HG03139 (cell line): ENCODE measurements at regions not wholly inside any gene's neighbourhood (a gene's known extent, or its start where the extent isn't known, plus 50 kb on each side); places are given as distances from the start of the nearest gene placed in this dataset.
"Not testable (repeated sequence)": the region's sequence is repeated elsewhere in the genome, so short reads cannot be mapped to it uniquely, and the experiment has no call there.

ENCODE experiments used
- ATAC-seq: cut with Tn5 transposase; IDR thresholded peaks from one replicate; pipeline ENCODE4 v1.9.1; 2021; ENCODE audit not compliant: unreplicated experiment

DNA sequence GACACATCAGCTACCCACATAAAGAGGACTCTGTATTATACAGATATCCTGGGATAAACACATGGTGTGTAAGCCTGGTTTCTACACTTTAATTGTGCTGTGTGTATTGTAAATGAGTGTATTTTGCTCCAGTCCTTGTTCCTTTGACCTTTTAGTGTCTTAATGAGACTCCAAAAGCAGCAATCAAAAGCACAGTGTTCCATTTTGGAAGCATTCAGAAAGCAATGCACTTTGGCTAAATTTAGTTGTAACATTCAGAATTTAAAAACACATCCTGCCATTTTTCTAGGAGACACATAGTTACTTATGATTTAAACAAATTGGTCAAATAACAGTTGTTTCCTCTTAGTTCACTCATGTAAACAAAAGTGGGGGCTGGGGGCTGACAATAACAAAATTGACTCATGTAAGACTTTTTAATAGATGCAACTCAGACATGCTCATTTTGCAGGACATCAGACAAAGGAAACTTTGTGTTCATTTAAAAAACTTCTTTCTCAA is 122.2 kb downstream of the GPR37 start:
- ATAC-seq = no peak

DNA sequence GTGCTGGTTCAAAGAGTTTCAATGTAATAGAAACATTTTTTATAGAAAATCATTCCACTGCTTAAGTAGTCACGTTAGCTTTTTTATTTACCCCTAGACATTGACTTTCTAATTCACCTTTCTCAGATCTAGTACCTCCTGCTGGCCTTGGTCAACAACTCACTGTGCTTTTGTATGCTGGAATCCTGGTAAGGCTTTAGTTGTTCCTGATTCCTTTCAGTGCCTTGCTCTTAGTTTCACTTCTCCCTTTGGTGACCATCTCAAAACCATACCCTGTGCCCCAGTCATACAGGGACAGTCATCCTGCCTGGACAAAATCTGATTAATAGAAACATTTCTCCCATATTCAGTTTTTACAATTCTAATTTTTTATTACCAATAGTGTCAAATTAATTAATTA is 130.2 kb downstream of the GPR37 start:
- peak; percentile 58 for ATAC-seq

DNA sequence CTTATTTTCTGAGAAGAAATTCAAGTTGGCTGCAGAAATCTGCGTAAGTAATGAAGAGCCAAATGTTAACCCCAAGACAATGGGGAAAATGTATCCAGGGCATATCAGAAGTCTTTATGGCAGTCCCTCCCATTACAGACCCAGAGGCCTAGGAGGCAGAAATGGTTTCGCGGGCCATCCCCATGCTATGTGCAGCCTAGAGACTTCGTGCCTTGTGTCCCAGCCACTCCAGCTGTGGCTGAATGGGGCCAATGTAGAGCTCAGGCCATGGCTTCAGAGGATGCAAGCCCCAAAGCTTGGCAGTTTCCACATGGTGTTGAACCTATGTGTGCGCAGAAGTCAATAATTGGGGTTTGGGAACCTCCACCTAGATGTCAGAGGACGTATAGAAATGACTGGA is 131.9 kb downstream of the GPR37 start:
- ATAC-seq = no peak

DNA sequence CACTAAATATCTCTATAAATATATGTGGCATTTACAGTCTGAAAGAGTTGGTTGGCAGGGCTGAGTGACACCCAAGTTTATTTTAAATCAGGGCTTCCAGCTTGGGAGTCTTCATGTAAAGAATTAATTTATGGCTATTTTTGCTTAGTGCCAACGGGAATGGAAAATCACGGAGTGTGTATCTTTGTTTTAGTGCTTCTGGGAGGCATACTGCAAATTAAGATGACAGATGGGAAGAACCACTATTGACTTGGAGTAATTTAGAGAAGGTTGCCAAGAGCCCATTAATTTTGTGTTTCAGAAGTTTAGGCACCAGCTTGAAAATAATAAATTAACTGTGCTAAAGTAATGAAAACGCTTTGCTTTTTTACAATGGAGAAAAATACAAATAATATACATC is 135.2 kb downstream of the GPR37 start:
- ATAC-seq = no peak

DNA sequence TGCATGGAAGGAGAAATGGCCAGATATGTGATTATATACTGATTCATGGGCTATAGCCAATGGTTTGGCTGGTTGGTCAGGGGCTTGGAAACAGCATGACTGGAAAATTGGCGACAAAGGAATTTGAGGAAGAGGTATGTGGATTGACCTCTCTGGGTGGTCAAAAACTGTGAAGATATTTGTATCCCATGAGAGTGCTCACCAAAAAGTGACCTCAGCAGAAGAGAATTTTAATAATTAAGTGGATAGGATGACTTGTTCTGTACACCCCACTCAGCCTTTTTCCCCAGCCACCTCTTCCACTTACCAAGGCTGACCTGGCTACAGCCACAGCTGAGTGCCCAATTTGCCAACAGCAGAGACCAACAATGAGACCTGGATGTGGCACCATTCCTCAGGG is 146.7 kb downstream of the GPR37 start:
- ATAC-seq = no peak

DNA sequence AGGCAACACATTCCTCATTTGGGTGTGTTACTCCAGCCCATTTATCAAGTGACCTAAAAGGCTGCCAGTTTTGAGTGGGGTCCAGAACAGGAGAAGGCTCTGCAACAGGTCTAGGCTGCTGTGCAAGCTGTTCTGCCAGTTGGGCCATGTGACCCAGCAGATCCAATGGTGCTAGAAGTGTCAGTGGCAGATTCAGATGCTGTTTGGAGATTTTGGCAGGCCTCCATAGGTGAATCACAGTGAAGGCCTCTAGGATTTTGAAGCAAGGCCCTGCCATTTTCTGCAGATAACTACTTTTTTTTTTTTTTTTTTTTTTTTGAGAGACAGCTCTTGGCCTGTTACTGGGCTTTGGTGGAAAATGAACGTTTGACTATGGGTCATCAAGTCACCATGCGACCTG is 147.5 kb downstream of the GPR37 start:
- ATAC-seq = not testable (repeated sequence)

DNA sequence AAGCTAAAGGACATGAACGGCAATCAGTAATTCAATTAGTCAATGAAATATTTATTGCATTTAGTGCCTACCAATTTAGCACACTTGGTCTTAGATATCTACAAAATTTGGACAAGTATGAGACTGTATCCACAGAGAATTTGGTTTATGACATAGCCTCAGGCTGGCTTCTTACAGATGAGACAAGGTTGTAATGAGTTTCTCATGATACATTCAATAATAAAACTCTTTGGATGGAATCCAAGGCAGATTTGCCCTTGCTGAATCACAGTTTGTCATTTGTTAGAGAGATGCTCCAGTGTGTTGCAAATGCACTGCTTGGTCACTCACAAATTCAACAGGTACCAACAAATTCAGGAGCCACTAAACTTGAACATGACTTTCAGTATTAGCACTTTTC is 162.5 kb downstream of the GPR37 start:
- ATAC-seq = no peak

DNA sequence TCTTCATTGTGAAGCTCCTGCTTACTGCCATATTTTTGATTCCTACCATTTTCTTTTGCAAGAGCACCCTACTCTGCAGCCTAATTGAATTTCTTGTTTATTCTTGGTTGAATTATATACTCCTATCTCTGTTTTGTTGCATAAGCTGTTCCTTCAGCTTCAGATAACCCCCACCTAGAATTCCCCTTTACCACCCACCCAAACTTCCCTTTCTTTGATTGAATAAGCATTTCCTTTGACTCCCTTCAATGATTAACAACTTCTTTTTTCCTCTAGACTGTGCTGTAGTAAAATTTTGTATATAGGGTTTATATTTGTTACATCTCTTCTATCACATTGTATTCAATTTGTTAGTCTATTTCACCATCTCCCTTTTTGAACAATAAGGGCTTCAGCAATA is 168.1 kb downstream of the GPR37 start:
- ATAC-seq = no peak

DNA sequence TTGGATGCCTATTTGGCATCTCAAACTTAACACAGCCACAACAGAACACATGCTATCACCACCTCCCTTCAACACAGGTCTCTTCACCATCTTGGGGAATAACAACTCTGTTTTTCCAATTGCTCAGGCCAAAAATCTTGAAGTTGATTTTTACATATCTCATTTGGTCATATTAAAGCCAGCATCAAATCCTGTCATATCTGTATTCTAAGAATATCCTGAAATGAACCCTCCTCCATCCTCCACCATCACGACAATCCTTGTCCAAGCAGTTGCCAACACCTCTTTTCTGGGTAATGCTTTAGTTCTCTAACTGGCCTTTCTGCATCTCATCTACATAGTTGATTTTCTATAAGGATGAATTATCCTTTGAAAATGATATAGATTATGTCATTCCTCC is 168.7 kb downstream of the GPR37 start:
- no peak for ATAC-seq

DNA sequence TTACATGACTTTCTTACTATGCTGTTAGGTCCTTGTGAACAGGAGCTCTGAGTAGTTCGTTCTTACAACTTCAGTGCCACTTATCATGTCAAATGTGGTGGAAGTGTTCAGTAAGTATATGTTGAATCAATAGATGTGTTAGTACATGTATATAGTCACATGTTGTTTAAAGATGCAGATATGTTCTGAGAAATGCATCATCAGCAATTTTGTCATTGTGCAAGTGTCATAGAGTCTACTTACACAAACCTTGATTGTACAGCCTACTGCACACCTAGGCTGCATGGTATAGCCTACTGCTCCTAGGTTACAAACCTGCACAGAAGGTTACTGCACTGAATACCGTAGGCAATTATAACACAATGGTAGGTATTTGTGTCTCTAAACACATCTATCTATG is 174.8 kb downstream of the GPR37 start:
- ATAC-seq = no peak

DNA sequence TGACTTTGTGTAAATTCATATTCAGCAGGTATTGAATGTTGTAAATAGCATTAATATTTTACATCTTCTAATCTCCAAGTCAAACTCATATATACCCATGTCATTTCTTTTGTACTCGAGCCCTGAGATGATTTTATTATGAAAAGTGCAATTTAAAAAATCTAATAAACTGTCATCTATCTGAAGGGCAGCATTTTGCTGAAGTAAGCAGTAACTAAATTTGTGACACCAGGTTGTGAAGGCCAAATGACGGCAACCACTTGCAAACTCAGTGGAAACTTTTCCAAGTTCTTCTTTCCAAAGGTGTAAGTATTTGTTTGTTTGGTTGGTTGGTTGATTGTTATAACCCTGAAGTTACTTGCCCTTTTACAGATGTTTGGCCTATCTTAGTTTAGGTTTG is 188.3 kb downstream of the GPR37 start:
- no peak for ATAC-seq

DNA sequence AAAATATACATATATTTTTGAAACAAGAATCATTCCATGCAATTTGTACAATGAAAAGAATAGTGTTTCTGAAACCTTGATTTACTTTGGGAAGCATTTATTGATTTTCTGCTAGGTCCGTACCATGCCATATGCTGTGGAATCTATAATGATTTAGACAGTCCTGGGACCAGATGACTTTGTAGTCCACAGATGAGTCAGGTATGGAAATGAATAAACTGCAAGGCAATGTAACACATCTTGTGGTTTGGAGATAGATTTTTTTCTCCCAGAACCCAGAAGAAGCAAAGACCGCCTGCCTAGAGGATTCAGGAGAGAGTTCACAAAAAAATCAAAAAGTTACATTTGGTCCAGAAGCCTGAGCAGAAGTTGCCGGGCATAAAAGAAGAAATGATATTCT is 190.4 kb downstream of the GPR37 start:
- no peak for ATAC-seq

DNA sequence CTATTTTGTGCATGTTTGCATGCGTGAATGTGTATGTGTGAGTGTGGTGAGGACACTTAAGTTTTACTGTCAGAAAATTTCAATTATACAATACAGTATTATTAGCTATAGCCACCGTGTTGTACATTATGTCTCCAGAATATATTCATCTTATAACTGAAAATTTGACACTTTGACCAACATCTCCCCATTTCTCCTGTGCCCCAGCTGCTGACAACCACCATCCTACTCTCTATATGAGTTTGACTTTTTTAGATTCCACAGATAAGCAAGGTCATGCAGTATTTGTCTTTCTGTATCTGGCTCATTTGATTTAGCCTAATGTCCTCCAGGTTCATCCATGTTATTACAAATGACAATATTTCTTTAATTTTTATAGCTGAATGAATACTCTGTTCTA is 195.0 kb downstream of the GPR37 start:
- no peak for ATAC-seq

DNA sequence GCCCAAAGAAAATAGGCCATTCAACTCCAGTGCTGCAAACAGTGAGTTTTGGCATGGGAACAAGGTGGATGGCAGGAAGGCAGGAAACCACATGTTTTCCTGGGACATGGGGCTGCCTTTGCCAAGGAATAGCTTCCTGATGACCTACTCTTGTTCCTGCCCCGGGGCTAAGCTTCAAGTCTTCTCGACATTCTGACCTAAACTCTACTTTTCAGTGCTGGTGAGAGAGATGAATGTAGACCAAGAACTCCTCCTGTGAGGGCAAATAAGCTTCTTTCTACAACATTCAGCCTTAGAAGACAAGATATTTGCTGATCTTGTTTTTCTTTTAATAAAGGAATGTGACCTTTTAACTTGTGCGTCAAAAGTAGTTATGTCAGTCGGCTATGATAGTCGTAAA is 199.0 kb downstream of the GPR37 start:
- ATAC-seq = no peak

DNA sequence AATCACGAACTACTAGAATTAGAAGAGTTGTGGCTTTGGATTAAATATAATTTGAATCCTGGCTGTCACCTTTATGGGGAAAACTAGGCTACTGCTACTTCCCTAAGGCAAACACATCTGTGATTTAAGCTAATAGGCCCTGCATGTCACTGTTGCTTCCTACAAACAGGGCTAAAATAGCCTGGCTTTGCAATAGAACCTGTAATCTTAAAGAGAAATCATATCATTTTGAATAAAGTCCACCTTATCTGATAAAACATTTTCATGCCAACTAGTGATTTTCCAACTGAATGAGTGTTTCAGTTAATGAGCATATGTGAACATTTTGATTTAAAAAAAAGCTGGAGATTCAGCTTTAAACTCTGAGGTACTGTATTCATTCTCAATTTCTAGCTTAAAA is 208.0 kb downstream of the GPR37 start:
- ATAC-seq = no peak

DNA sequence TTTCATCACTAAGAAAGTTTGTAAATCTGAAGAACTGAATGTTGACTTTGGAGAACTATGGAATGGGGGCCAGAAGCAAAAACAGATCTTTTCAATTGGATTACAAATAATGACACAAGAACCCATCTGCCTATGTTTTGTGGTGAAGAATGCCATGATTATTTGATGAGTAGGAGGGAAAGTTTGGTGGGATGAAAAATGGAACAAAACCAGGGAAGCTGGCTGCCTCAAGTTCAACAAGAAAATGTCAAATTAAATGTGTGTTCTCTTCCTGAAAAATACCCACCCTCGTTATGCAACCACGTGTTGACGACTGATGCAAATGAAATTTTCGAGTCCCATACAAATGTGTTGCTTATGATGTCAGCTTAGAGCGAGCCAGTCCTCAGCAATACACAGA is 208.5 kb downstream of the GPR37 start:
- ATAC-seq = no peak

DNA sequence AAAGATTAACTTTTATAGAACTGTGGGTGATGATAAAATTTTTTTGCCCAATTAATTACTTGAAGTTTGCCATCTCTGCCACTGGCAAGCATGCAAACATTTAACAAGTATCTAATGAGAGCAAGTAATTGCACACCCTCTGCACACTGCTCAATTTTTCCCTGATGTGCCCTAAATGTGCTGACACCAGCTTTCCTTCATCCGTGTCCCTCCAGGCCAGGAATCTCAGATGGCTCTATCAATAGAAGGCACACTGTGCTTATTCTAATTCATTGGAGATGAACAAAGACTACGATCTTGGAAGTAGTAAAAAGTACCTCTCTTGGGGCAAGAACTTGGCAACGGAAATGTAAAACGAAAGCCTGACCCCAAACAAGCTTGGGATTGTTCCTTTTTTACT is 212.1 kb downstream of the GPR37 start:
- ATAC-seq = no peak

DNA sequence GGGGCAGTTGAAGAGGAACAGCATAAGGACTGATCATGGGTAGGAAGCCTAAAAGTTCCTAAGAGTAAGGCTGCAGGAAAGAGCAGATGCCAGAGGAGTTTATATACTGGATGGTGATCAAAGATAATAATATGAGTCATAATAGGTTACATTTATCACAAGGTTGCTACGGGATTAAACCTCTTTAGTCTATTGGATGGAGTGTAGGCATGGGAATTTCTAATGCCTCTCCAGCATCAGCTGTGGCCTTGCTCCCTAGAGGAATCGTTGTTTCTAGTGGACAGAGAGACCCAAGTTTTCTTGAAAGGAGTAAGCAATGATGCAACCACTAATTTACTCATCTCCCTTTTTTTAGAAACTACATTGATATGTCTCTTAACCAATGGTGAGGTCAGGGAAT is 213.4 kb downstream of the GPR37 start:
- ATAC-seq = no peak

DNA sequence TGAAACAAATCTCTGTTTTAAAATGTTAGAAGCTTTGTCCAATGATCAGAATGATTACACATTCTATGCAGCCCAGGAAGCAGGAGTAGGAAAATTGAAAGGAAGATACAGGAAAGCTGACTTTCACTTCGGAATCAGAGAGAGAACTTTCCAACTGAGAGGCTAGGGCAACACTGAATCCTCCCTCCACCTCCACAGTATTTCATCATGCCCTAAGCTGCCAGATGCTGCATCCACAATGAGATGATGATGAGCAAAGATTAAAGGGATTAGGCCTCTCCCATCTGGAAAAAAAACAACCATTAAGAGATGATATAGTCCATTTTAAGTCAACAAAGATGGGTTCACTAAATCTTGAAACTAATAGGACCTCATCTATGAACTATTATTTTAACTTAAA is 215.6 kb downstream of the GPR37 start:
- ATAC-seq = no peak

DNA sequence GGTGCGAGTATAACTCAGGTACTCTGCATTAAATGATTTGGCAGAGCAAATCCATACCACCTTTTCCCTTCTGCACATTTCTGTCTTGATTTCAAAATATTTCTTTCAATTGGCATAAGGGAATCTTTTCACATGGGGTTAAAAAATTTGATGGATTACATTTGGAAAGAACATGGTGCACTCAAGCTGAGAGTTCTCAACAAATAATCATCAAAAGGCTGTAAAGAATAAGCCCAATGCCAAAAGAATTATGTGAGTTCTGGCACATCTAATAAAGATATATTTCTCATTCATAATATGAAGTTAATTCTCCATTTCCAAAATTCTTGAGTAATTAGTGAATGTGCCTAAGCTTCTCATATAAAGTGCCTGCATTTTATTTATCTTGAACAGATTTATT is 223.1 kb downstream of the GPR37 start:
- ATAC-seq = no peak

DNA sequence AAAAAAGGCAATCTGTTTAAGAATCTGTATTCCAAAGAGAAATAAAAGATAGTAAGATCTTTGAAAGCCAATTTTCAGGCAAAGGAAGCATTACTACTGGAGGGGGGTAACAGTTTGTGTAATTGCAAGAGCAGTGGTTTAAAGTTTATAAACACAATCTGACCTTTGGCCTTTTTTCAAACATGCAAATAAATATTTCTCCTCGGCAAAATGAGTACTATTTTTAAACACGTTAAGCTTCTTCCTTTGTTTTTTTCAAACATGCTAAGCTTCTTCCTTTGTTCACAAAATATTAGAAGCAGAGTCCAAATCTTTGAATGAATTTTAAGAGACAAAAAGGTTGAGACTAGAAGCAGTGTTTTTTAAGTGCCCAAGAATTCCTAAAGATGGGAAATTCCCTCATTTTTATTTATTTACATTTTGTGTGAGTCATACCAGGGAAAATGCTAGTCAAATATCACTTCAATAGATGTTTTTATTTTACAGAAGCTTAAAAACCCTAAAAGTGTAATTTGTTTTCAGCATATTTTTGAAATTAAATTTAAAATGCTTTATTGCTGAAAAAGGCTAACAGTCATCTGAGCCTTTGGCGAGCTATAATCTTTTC is 229.3 kb downstream of the GPR37 start:
- ATAC-seq = no peak

DNA sequence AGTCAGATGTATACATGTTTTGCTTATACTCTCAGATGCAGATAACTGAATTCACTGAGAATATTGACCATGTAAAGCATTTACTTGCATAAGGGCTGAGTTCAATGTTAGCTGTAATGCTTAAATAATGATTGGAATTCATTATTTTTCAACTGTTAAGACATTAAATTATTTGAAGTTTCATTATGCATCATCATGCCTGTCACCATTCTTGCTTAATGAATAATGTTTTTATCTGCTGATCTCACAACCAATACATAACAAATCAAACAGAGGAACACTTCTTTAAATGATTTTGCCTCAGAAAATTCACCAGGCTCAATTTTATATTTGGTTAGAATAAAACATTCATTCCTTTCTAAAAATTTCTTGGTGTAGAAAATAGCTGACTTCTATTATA is 233.4 kb downstream of the GPR37 start:
- ATAC-seq = no peak

DNA sequence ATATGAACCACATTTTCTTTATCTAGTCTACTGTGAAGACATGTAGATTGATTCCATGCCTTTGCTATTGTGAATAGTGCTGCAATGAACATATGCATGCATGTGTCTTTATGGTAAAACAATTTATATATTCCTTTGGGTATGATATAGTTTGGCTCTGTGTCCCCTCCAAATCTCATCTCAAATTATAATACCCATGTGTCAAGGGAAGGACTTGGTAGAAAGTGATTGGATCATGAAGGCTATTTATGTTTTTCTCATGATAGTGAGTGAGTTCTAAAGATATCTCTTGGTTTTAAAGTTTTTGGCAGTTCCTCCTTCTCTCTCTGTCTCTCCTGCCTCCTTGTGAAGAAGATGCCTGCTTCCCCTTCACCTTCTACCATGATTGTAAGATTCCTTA is 248.7 kb downstream of the GPR37 start:
- no peak for ATAC-seq
